22Rv1 (cell line): ENCODE measurements at regions not wholly inside any gene's neighbourhood (a gene's known extent, or its start where the extent isn't known, plus 50 kb on each side); places are given as distances from the start of the nearest gene placed in this dataset.
"Not testable (repeated sequence)": the region's sequence is repeated elsewhere in the genome, so short reads cannot be mapped to it uniquely, and the experiment has no call there.

ENCODE experiments used
- H3K27ac ChIP-seq: fragments of 450-650 bp; 2 replicates; pipeline ENCODE4 v1.5.1; 2017
- CTCF ChIP-seq: fragments of 450-650 bp; IDR thresholded peaks from 2 replicates; pipeline ENCODE4 v1.5.1; 2017; ENCODE audit warnings: mild to moderate bottlenecking
- ZFX ChIP-seq: fragments of 450-650 bp; IDR thresholded peaks from 2 replicates; pipeline ENCODE4 v1.6.1; 2017; ENCODE audit warnings: antibody characterized with exemption, borderline replicate concordance

- TF ChIP-seq CTCF (no peak), ZFX (no peak)
Observed at GRCh38 chr2:13433954-13434353, 717.2 kb downstream of the TRIB2 start.

GRCh38 chr2:13443554-13444261, 727.0 kb downstream of the TRIB2 start:
- not testable (repeated sequence) for H3K27ac ChIP-seq

More at GRCh38 chr2:13433954-13434353, 717.2 kb downstream of the TRIB2 start:
- no peak overlapping the region for H3K27ac ChIP-seq

GRCh38 chr2:13462464-13462863, 745.7 kb downstream of the TRIB2 start:
- TF ChIP-seq ZFX (no peak), CTCF (no peak)
- H3K27ac ChIP-seq = no peak overlapping the region

GRCh38 chr2:13466076-13466475, 749.3 kb downstream of the TRIB2 start:
- no peak overlapping the region for H3K27ac ChIP-seq
- TF ChIP-seq ZFX = no peak
- no peak for TF ChIP-seq CTCF

GRCh38 chr2:13474538-13474937, 757.8 kb downstream of the TRIB2 start:
- H3K27ac ChIP-seq = no peak overlapping the region
- TF ChIP-seq CTCF = no peak
- TF ChIP-seq ZFX = no peak

- TF ChIP-seq ZFX (no peak), CTCF (no peak)
- no peak overlapping the region for H3K27ac ChIP-seq
Observed at GRCh38 chr2:13480057-13480456, 763.3 kb downstream of the TRIB2 start.

GRCh38 chr2:13481201-13481600, 764.5 kb downstream of the TRIB2 start:
- TF ChIP-seq ZFX (no peak), CTCF (no peak)
- H3K27ac ChIP-seq = no peak overlapping the region

- H3K27ac ChIP-seq = no peak overlapping the region
- TF ChIP-seq ZFX (no peak), CTCF (no peak)
Observed at GRCh38 chr2:13485256-13485655, 768.5 kb downstream of the TRIB2 start.
